ENCODE measurements at regions not wholly inside any gene's neighbourhood (a gene's known extent, or its start where the extent isn't known, plus 50 kb on each side); places are given as distances from the start of the nearest gene placed in this dataset.
"Not testable (repeated sequence)": the region's sequence is repeated elsewhere in the genome, so short reads cannot be mapped to it uniquely, and the experiment has no call there.

GRCh38 chr5:67561151-67561932 is 364.7 kb upstream of the CD180 start:
- DNase-seq (ENCODE audit: low spot score) = no peak

GRCh38 chr5:67552773-67553172 is 356.2 kb upstream of the CD180 start:
- no peak for DNase-seq (ENCODE audit: low spot score)

GRCh38 chr5:67549947-67550346 is 353.3 kb upstream of the CD180 start:
- DNase-seq (ENCODE audit: low spot score) = no peak

- DNase-seq (ENCODE audit: low spot score) = no peak
Observed at GRCh38 chr5:67549296-67549618, 352.7 kb upstream of the CD180 start.

GRCh38 chr5:67548520-67549295 is 352.1 kb upstream of the CD180 start:
- DNase-seq (ENCODE audit: low spot score) = no peak

- DNase-seq (ENCODE audit: low spot score) = no peak
Observed at GRCh38 chr5:67547682-67548081, 351.1 kb upstream of the CD180 start.

GRCh38 chr5:67544942-67545341 is 348.3 kb upstream of the CD180 start:
- DNase-seq (ENCODE audit: low spot score) = not testable (repeated sequence)

- DNase-seq (ENCODE audit: low spot score) = no peak
Observed at GRCh38 chr5:67543720-67544270, 347.2 kb upstream of the CD180 start.

GRCh38 chr5:67542479-67542878 is 345.9 kb upstream of the CD180 start:
- DNase-seq (ENCODE audit: low spot score) = no peak

- no peak for DNase-seq (ENCODE audit: low spot score)
Observed at GRCh38 chr5:67541875-67542274, 345.3 kb upstream of the CD180 start.

GRCh38 chr5:67538855-67539506 is 342.4 kb upstream of the CD180 start:
- DNase-seq (ENCODE audit: low spot score) = no peak

GRCh38 chr5:67537439-67538148 is 341.0 kb upstream of the CD180 start:
- peak; percentile 3 for DNase-seq (ENCODE audit: low spot score)

GRCh38 chr5:67536866-67537265 is 340.3 kb upstream of the CD180 start:
- DNase-seq (ENCODE audit: low spot score) = no peak

- no peak for DNase-seq (ENCODE audit: low spot score)
Observed at GRCh38 chr5:67530609-67531255, 334.1 kb upstream of the CD180 start.

- no peak for DNase-seq (ENCODE audit: low spot score)
Observed at GRCh38 chr5:67528953-67529352, 332.4 kb upstream of the CD180 start.

- DNase-seq (ENCODE audit: low spot score) = no peak
Observed at GRCh38 chr5:67526793-67527192, 330.2 kb upstream of the CD180 start.

GRCh38 chr5:67520161-67520908 is 323.7 kb upstream of the CD180 start:
- no peak for DNase-seq (ENCODE audit: low spot score)

GRCh38 chr5:67518227-67518626 is 321.6 kb upstream of the CD180 start:
- DNase-seq (ENCODE audit: low spot score) = no peak

GRCh38 chr5:67516948-67517565 is 320.5 kb upstream of the CD180 start:
- no peak for DNase-seq (ENCODE audit: low spot score)

GRCh38 chr5:67515762-67516161 is 319.2 kb upstream of the CD180 start:
- no peak for DNase-seq (ENCODE audit: low spot score)

All from CD4-positive, alpha-beta T cell treated with Interleukin-6 at 100 ng/mL for 8 hours (primary cell).